Stimulated activated CD4-positive, alpha-beta T cell treated with anti-CD3 and anti-CD28 coated beads, Interleukin-4, amount 100 ng/mL, for 24 hours (primary cell): ENCODE measurements at regions not wholly inside any gene's neighbourhood (a gene's known extent, or its start where the extent isn't known, plus 50 kb on each side); places are given as distances from the start of the nearest gene placed in this dataset.
A peak's percentile ranks its signal among the peaks of the same experiment; 100 is the strongest.
"Not testable (repeated sequence)": the region's sequence is repeated elsewhere in the genome, so short reads cannot be mapped to it uniquely, and the experiment has no call there.

ENCODE experiments used
- DNase-seq: peaks from one replicate; pipeline ENCODE4 v3.0.0-alpha.2; 2020

- DNase-seq: no peak
Observed at GRCh38 chr14:104389326-104390220, 190.0 kb upstream of the C14orf180 start.

DNA sequence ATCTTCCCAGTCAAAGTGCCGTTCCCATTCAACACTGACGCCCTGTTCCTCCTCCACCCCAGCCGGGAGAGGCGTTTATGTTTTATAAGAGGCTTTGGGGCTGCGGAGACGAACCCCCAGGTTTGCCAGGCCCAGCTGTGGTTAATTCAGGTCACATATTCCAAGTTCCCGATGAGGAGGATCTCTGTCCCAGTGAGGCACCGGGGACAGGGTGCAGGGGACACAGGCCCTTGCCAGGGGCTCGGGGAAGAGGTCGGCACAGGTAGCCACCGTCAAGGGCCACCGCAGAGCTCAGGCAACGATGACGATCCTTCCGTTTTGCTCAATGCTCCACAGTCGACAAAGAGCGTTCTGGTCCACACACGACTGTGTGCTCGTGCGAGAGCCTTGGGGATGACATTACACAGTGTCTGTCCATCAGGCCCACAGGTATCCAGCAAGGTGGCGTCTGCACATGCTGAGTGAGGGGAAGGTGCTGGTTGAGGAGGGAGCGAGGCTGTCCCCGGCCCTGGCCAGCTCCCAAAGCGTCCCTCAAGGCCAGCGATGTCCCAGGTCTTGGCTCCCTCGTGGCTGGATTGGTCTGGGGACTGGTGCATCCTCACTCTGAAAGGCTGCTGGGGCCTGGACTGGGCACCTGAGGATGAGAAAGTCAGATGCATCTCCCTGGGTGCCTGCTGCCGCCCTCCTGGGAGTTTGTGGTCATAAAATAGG lies 189.2 kb upstream of the C14orf180 start:
- DNase-seq: no peak

- DNase-seq: no peak
Observed at GRCh38 chr14:104390941-104391901, 188.3 kb upstream of the C14orf180 start.

DNA sequence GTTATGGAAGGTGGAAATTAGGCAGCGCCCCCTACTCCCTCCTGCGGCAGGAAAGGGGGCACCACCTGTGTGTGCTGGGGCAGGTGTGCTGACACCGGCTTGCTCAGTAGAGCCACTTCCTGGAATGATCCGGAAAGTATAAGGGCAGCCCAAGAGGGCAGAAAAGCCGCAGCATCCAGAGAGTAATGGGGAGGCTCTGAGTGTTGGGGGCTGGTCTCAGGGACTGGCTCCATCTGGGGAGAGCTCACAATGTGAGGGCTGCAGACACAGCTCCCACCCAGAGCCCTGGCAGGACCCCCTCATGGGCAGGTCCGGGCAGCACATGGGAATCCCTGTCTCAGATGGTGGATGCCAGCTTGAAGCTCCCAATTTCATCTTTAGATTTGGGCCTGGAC lies 187.6 kb upstream of the C14orf180 start:
- DNase-seq: no peak

DNA sequence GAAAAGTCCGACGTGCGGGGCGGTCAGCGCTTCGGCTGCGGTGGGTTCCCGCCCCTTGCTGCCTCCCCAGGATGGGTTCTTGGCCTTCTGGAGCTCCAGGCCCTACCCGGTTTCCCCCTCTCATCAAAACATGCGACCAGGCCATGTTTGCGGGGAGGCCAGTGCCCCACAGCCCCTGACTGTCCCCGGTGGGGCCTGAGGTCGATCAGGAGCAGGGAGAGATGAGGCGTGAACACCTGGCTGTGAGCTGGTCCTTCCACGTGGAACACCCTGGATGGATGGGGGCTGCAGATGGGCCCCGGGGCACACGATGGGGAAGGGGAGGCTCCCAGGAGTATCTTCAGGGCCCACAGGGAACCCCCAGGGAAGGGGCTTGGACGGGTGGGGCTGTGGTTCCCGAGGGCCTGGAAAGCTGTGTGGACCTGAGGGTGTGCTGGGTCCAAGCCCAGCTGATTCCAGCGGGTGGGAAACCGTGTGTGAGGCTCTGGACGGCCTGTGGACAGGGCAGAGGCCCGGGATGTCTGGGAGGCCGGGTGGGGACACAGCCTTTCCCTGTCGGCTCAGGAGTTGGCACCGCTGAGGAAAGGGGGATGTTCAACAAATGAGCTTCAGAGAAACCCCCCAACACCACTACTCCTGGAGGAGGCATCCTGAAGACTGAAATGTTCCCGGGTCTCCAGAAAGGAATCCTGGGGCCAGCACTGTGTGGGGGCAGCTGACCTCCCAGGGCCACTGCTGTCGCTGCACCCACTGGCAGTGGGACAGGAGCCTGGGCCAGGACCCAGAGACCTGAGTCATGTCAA lies 187.0 kb upstream of the C14orf180 start:
- DNase-seq: no peak

DNA sequence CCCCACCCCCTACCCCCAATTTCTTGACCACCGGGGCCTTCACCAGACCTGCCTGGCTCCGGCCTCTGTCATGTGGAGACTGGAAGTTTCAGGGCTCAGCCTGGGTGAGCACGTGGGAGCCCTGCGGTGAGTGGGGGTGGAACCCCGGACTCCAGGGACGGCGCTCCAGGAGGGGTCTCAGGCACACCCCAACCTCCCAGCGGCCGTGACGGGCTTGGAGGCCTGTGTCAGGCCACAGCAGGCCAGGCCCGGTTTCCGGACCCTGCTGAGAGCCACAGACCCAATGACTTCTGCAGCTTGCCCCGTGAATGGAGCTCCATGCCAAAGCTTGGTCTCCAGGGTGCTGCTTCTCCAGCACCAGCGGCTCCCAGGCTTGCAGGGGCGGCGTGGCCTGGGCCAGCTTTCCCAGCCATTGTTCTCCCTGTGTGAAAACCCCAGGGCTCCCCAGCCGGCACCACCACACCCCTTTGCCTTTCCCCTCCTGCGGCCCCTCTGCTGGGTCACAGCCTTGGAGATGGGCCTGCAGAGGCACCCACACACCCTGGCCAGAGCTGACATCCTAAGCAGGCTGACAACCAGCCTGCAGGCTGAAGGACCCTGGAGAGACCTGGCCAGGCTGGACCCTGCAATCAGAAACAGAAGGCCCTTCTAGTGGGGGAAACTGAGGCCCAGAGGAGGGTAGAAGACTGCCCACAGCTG lies 186.2 kb upstream of the C14orf180 start:
- DNase-seq: no peak

DNA sequence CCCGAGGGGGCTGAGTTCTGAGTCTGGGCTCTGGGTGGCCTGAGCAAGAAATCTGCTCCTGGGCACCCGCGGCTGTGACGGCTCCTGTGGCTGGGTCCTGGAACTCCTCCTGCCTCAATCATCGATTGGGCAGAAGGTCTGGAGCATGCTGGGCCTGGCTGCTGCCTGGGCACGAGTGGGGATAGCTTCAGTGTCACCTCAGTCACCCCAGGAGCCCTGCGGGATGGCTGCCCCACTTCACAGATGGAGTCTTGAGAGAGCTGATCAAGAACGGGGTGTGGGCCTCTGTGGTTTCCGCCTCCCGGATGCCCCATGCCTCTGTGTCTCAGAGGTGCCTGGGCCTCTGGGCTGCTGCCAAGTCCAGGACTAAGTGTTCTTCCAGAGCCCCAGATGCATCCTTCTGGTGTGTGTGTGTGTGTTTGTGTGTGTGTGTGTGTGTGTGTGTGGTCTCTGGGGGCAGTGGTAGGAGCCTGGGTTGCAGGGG lies 185.6 kb upstream of the C14orf180 start:
- peak; percentile 52 for DNase-seq

- DNase-seq: no peak
Observed at GRCh38 chr14:104394409-104394851, 185.1 kb upstream of the C14orf180 start.

DNA sequence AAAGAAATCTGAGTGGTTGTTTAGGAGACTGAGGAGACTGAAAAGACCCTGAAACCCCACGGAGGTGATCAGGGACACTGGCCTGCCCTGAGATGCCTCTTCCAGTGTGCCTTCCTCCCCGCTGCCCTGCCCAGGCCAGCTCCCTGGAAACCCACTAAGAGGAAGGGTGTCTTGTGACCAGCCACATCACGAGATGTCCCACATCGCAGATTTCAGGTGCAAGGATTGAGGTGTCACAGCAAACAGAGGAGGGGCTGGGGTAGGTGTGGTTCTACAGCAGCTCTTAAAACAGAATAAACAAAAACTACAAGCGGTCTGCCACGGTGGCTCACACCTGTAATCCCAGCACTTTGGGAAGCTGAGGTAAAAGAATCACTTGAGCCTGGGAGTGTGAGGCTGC lies 184.3 kb upstream of the C14orf180 start:
- no peak for DNase-seq

GRCh38 chr14:104395941-104396681 lies 183.5 kb upstream of the C14orf180 start:
- no peak for DNase-seq

- no peak for DNase-seq
Observed at GRCh38 chr14:104396682-104397470, 182.7 kb upstream of the C14orf180 start.

DNA sequence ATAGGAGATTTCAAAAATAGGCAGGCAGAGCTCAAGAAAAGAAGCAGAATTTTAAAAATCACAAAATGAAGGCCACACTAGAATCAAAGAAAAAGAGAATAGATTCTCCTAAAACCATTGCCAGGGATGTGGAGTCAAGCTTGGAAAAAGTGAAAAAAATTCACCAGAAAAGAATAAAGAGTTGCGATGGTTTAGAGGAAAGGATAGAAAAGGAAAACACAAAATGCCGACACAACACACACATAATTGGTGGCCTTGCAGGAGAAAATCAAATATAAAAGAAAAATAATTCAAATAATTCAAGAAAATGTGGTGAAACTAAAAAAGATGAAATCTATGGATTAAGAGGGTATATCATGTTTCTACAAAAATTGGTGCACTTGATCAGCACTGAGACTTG lies 181.6 kb upstream of the C14orf180 start:
- no peak for DNase-seq

- no peak for DNase-seq
Observed at GRCh38 chr14:104398656-104399055, 180.9 kb upstream of the C14orf180 start.

GRCh38 chr14:104399432-104400155 lies 180.0 kb upstream of the C14orf180 start:
- DNase-seq: no peak

DNA sequence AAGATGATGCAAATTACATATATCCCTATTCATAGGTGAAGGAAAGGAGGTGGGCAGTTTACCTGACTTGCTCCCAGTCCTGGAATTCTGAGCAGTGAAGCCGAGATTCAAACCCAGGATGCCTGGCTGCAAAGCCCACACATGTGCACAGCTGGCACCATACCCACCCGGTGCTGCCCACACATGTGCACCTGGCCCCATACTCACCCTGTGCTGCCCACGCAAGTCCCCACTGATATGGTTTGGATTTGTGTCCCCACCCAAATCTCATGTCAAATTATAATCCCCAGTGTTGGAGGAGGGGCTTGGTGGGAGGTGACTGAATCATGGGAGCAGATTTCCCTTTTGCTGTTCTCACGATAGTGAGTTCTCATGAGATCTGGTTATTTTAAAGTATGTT lies 179.2 kb upstream of the C14orf180 start:
- DNase-seq: no peak

- DNase-seq: no peak
Observed at GRCh38 chr14:104401785-104402184, 177.8 kb upstream of the C14orf180 start.

DNA sequence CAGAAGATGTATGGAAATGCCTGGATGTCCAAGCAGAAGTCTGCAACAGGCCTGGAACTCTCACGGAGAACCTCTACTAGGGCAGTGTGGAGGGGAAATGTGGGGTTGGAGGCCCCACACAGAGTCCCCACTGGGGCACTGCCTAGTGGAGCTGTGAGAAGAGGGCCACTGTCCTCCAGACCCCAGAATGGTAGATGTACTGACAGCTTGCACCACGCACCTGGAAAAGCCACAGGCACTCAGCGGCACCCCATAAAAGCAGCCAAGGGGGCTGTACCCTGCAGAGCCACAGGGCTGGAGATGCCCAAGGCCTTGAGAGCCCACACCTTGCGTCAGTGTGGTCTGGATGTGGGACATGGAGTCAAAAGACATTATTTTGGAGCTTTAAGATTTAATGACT lies 177.3 kb upstream of the C14orf180 start:
- not testable (repeated sequence) for DNase-seq

- DNase-seq: no peak
Observed at GRCh38 chr14:104403421-104404220, 175.9 kb upstream of the C14orf180 start.
